Lower lobe of right lung (tissue), 2 donors: ENCODE measurements at regions not wholly inside any gene's neighbourhood (a gene's known extent, or its start where the extent isn't known, plus 50 kb on each side); places are given as distances from the start of the nearest gene placed in this dataset.

ENCODE experiments used
- ATAC-seq, 2 donors: fragments of 200-7000 bp; cut with Tn5 transposase; one replicate each; pipeline ENCODE4 v1.9.1; 2020 to 2022; ENCODE audit warnings: mild to moderate bottlenecking in 2 of 2, moderate library complexity in 2 of 2
- DNase-seq: peaks from one replicate; pipeline ENCODE4 v3.0.0-alpha.2; 2020
- H3K27ac ChIP-seq: fragments of 200-600 bp; one replicate; pipeline ENCODE4 v1.8.0; 2022
- H3K27me3 ChIP-seq: fragments of 200-600 bp; one replicate; pipeline ENCODE4 v1.8.0; 2022; ENCODE audit warnings: low read depth
- H3K36me3 ChIP-seq: fragments of 200-600 bp; one replicate; pipeline ENCODE4 v1.8.0; 2022; ENCODE audit warnings: mild to moderate bottlenecking
- H3K4me1 ChIP-seq: fragments of 200-600 bp; one replicate; pipeline ENCODE4 v1.8.0; 2022
- H3K4me3 ChIP-seq: fragments of 200-600 bp; one replicate; pipeline ENCODE4 v1.8.0; 2022; ENCODE audit warnings: mild to moderate bottlenecking
- H3K9me3 ChIP-seq: fragments of 200-600 bp; one replicate; pipeline ENCODE4 v1.8.0; 2022
- CTCF ChIP-seq: fragments of 200-600 bp; IDR thresholded peaks from one replicate; pipeline ENCODE4 v1.8.0; 2022; ENCODE audit warnings: antibody characterized with exemption, mild to moderate bottlenecking
- intact Hi-C: fragments of 100-400 bp; cut with DNase I; formaldehyde crosslinking; loops from one replicate; pipeline ENCODE4 v1.11.0; 2022
- donor health status: DM: no; HTN: yes; CAD: no; lungs with severe emphysema.

DNA sequence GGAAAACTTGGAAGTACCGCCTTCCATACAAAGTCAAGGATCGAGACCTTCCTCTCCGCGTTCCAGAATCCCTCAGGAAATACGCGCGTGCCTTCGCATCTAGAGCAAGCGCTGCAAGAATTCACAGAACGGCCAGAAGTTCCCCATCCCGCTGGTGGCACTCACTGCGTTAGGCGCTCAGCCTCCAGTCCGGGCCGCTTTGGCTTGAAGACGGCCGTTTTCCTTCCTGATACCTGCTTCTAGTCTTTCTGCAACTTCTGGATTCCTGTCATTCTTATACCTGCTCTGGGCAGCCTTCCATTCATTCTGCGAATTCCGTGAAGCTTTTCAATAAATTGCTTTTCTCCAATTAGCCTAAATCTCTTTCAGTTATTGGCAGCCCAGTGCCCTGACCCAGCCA is 896.4 kb downstream of the TRIML1 start:
- Histone ChIP-seq H3K4me3 (no peak overlapping the region), H3K4me1 (no peaks in the 10 kb centered on the region), H3K9me3 (no peaks in the 10 kb centered on the region), H3K36me3 (no peaks in the 10 kb centered on the region), H3K27ac (no peak overlapping the region), H3K27me3 (no peaks in the 10 kb centered on the region)
- DNase-seq (no peak), ATAC-seq (no peak)
- intact Hi-C loops, result no loop called here
- no peak for TF ChIP-seq CTCF

GRCh38 chr4:189036906-189037305 is 897.7 kb downstream of the TRIML1 start:
- intact Hi-C loops, result no loop called here
- no peak overlapping the region for H3K4me3 ChIP-seq
- H3K4me1 ChIP-seq, result no peaks in the 10 kb centered on the region
- H3K27me3 ChIP-seq, result no peaks in the 10 kb centered on the region
- ATAC-seq (no peak), DNase-seq (no peak)
- no peaks in the 10 kb centered on the region for H3K36me3 ChIP-seq
- TF ChIP-seq CTCF, result no peak
- no peak overlapping the region for H3K27ac ChIP-seq
- H3K9me3 ChIP-seq, result no peaks in the 10 kb centered on the region

DNA sequence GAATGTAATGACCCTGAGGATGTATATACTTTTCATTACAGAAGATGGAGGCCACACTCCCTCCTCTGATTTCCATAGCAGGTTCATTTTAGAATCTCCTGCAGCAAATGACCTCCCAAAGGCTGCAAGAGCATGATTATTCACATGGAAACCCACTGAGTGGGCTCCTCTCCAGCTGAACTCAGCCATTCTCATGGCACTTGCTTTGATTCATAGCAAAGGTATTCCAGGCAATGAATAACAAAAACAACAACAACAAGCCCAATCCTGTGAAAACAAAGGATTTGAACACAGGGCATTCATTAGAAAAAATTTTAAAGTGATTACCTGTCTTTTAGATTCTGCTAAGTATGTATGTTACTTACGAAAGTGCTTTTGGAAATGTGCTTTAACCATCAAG is 894.0 kb upstream of the FRG1 start:
- Histone ChIP-seq H3K27me3 (no peaks in the 10 kb centered on the region), H3K36me3 (no peaks in the 10 kb centered on the region), H3K27ac (no peak overlapping the region), H3K9me3 (no peaks in the 10 kb centered on the region), H3K4me1 (no peaks in the 10 kb centered on the region), H3K4me3 (no peak overlapping the region)
- intact Hi-C loops, result no loop called here
- DNase-seq, result no peak
- no peak for ATAC-seq
- TF ChIP-seq CTCF, result no peak

DNA sequence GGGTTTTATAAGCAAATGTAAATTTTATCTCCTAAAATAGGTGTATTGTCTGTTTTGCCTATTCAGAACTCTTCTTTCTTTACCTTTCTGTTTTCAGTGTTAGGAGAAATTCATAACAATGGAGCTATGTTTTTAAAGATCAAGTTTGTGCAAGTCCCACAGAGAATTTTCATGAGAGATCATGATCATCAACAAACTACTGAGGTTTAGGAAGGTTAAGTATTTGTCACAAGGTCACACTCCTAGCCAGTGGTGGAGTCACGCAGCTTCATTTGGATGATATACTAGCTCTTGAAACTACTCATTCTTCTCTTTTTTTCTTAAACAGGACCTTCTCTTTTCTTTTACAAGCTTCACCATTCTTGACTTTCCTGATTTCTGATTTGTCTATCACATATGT is 892.6 kb upstream of the FRG1 start:
- no peaks in the 10 kb centered on the region for H3K27me3 ChIP-seq
- no peaks in the 10 kb centered on the region for H3K4me1 ChIP-seq
- H3K4me3 ChIP-seq, result no peak overlapping the region
- H3K9me3 ChIP-seq, result no peaks in the 10 kb centered on the region
- no peak for TF ChIP-seq CTCF
- ATAC-seq (no peak), DNase-seq (no peak)
- no peaks in the 10 kb centered on the region for H3K36me3 ChIP-seq
- intact Hi-C loops, result no loop called here
- no peak overlapping the region for H3K27ac ChIP-seq

DNA sequence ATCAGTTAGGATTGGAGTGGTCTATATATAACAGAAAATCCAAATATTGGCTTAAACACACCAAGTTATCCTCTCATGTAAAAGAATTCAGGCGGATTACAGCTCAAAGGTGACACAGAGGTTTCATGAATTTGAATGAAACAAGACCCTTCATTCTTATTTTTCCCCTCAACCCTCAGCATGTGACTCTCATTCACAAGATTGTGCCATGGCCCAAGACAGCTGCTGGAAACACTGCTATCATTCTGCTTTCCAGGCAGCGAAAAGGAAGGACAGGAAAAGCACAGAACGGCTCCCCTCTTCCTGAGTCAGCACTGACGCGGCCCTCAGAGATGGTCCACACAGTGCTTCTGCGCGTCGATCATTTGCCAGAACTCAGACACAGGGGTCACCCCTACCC is 891.0 kb upstream of the FRG1 start:
- Histone ChIP-seq H3K4me3 (no peak overlapping the region), H3K27me3 (no peaks in the 10 kb centered on the region), H3K36me3 (no peaks in the 10 kb centered on the region), H3K27ac (no peak overlapping the region), H3K4me1 (no peaks in the 10 kb centered on the region), H3K9me3 (no peaks in the 10 kb centered on the region)
- no peak for DNase-seq
- intact Hi-C loops, result no loop called here
- ATAC-seq, result no peak
- no peak for TF ChIP-seq CTCF

DNA sequence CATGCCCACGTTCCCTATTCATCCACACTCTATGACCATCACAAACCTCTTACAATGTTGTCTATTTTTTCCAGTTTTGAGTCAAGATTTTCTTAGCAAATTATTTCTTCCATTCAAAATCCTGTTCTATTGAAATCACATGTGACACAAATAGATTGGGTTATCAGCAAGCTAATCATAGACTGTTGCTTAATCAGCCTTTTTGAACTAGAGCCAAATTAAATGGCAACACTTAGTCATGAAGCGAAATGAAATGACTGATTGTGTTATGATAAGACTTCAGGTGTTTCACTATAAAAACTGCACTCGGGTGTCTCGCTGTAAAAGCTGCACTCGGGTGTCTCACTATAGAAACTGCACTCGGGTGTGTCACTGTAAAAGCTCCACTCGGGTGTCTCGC is 890.0 kb upstream of the FRG1 start:
- Histone ChIP-seq H3K27ac (no peak overlapping the region), H3K4me3 (peak overlapping the region; percentile 6), H3K36me3 (no peaks in the 10 kb centered on the region), H3K27me3 (no peaks in the 10 kb centered on the region), H3K4me1 (no peaks in the 10 kb centered on the region), H3K9me3 (no peaks in the 10 kb centered on the region)
- no peak for TF ChIP-seq CTCF
- DNase-seq (no peak), ATAC-seq (no peak)
- intact Hi-C loops, result no loop called here
